ENCODE measurements at regions not wholly inside any gene's neighbourhood (a gene's known extent, or its start where the extent isn't known, plus 50 kb on each side); places are given as distances from the start of the nearest gene placed in this dataset.

GRCh38 chr22:49449811-49450446 lies 377.7 kb downstream of the BRD1 start:
- no peak for FAIRE-seq

- FAIRE-seq: no peak
Observed at GRCh38 chr22:49449377-49449776, 378.3 kb downstream of the BRD1 start.

GRCh38 chr22:49448526-49448925 lies 379.1 kb downstream of the BRD1 start:
- no peak for FAIRE-seq

GRCh38 chr22:49447837-49448236 lies 379.8 kb downstream of the BRD1 start:
- FAIRE-seq: no peak

- no peak for FAIRE-seq
Observed at GRCh38 chr22:49446759-49447710, 380.6 kb downstream of the BRD1 start.

DNA sequence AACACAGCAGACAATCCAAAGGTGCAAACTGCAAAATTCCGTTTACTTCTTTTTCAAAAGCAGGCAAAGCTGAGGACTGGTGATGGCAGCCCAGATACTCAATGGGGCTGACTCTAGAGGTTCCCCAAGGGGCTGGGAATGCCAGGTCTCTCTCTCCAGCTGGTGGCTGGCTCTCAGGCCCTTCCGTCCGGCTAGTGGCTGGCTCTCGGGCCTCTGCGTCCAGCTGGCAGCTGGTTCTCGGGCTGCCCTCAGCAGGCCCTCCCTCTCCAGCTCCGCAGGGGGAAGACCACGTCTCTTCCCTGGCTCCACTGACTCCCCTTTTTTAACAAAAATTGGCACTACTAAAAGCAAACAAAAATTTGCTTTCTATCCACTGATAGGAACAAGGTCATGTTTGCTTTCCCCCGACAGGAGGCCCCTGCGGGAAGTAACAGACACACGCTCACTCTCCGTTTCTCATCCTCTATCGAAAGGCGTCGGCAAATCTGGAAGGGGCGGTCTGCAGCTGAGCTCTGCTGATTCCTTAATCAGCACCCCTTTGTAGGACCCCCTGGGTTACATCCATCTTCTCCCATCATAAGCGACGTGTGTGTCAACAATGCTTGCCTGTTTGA lies 381.4 kb downstream of the BRD1 start:
- no peak for FAIRE-seq

GRCh38 chr22:49444781-49445180 lies 382.9 kb downstream of the BRD1 start:
- FAIRE-seq: no peak

DNA sequence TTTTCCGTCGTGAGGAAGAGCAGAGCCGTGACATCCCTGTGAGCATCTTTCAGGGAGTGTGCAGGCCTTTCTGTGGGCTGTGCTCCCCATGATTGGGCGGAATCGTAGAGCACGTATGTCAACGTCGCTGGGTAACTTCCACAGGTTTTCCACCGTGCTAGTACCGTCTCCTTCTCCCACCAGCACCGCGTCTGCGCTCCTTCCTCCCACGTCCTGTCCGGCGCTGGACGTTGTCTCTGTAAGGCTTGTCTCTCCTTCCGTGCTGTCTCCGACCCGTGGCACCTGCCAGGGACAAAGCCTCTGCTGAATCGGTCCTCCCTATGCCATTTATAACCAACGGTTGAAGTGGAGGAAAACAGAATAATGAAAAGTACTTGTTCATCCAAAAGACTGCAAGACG lies 386.7 kb downstream of the BRD1 start:
- no peak for FAIRE-seq

- no peak for FAIRE-seq
Observed at GRCh38 chr22:49439373-49439772, 388.3 kb downstream of the BRD1 start.

GRCh38 chr22:49437956-49438355 lies 389.7 kb downstream of the BRD1 start:
- FAIRE-seq: no peak

- no peak for FAIRE-seq
Observed at GRCh38 chr22:49437356-49437755, 390.3 kb downstream of the BRD1 start.

GRCh38 chr22:49436056-49436455 lies 391.6 kb downstream of the BRD1 start:
- no peak for FAIRE-seq

- no peak for FAIRE-seq
Observed at GRCh38 chr22:49435596-49435995, 392.1 kb downstream of the BRD1 start.

DNA sequence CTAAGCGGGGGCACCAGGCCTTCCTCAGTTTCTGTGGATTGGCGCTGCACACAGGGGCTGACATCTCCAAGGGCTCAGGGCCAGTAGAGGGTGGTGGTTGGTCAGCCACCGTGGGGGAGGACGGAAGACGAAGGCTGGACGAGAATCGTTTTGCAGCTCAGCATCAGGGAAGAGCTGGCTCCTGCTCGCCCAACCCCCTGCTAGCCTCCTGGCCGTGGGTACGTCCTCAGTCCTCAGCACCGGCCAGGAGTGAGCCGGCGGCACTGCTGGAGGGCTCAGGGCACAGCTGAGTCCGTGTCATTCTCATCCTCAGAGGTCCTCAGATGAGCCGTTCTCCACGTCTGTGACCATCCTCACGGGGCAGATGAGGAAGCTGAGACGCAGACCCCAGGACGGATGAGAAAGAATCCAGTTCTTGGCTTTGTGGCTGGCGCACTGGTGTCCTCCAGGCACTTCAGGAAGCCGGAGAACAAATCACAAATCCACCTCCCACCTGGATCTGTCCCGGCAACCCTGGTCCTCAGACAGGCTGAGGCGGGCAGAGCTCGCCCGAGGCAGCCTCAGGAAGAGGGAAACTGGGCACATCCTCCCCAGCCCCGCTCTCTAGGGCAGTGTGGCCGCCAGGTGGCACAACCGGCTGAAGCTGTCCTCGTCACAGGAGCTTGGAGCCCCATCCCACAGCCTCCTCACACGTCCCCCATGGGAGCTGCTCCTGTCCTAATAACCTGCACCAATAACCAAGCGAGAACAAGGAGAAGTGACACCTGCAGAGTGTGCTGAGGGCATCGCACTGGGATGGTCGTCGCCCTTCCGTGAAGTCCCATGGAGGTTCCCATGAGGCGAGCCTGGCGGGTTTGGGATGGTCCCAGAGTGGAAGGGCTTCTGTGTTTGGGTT lies 393.7 kb downstream of the BRD1 start:
- no peak for FAIRE-seq

- FAIRE-seq: no peak
Observed at GRCh38 chr22:49432897-49433443, 394.7 kb downstream of the BRD1 start.

GRCh38 chr22:49432211-49432896 lies 395.3 kb downstream of the BRD1 start:
- no peak for FAIRE-seq

DNA sequence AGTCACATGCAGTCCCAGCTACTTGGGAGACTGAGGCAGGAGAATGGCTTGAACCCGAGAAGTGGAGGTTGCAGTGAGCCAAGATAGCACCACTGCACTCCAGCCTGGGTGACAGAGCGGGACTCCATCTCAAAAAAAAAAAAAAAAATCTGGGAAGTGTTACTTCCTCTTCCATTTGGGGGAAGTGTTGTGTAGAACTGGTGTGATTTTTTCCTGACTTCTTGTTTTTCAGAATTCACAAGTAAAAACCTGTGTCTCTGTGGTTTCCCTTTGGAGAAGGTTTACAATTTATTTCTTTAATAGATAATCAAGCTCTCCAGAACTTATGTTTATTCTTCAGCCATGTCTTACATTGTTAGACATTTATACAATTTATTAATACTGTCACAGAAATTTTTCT lies 396.1 kb downstream of the BRD1 start:
- no peak for FAIRE-seq

DNA sequence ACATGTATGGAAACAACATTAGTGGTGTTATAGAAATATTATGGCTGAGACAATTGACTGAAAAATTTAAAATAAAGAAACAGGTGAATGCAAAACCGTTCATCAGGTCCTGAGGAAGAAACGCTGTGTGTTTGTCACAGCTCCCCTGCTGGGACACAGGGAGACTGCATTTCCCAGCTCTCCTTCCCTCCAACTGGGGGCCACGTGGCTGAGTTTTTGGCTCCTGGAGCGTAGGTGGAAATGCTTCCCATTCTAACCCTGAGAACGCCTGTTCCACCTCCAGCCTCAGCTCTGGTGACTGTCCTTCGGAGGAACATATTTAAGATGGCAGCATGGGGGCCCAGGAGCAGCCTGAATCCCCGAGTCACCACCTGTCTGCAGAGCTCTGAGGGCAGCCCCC lies 398.6 kb downstream of the BRD1 start:
- FAIRE-seq: no peak

GRCh38 chr22:49427941-49428340 lies 399.7 kb downstream of the BRD1 start:
- no peak for FAIRE-seq

GRCh38 chr22:49427341-49427740 lies 400.3 kb downstream of the BRD1 start:
- no peak for FAIRE-seq

- FAIRE-seq: no peak
Observed at GRCh38 chr22:49426618-49427266, 400.9 kb downstream of the BRD1 start.
